HG03439 (cell line): ENCODE measurements at regions not wholly inside any gene's neighbourhood (a gene's known extent, or its start where the extent isn't known, plus 50 kb on each side); places are given as distances from the start of the nearest gene placed in this dataset.

ENCODE experiments used
- ATAC-seq: cut with Tn5 transposase; IDR thresholded peaks from one replicate; pipeline ENCODE4 v1.9.1; 2021; ENCODE audit warnings: mild to moderate bottlenecking, moderate library complexity; ENCODE audit not compliant: unreplicated experiment

- ATAC-seq = peak; percentile 71
Measured at GRCh38 chr6:9540534-9541126, 874.2 kb downstream of the TFAP2A start.

GRCh38 chr6:9540126-9540525 lies 874.7 kb downstream of the TFAP2A start:
- ATAC-seq = peak; percentile 12

DNA sequence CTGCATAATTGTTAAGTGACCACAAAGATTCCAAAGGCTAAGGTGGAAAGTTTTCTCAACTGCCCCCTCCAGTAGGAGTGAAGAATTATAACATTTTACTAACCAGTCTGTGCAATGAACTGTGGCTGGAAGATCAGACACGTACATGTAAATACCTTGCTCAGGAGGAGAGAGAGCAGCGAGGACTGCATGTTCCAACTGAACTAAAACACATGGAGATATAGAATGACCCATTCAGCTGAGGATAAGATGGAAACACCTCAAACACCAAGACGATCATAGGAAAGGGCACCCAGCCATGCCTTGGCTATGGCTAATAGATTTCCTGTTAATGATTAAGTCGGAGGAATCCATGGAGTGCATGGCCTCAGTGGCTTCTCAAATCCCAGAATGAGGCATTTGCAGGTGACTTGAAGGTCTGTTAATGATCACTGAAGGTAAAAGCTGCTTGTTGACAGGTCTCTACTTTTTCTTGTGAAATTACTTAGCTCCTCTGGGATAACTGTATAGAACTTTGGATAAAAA lies 875.6 kb downstream of the TFAP2A start:
- no peak for ATAC-seq

DNA sequence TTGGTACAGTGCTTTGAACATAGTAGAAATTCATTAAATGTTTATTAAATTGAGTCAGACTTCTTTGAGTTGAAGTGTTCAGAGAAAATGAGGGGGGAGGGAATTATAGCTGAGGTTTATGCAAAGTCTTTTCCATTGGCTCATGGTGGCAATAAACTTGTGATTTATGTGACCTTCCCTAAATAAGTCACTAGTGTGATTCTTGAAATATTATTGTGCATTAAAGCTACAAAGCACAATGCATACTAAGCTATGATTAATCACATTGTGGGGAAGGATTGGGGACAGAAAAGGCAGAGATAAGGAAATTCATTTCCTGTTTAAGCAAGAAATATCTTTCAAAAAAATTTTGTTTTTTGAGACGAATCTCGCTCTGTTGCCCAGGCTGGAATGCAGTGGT lies 877.5 kb downstream of the TFAP2A start:
- no peak for ATAC-seq

DNA sequence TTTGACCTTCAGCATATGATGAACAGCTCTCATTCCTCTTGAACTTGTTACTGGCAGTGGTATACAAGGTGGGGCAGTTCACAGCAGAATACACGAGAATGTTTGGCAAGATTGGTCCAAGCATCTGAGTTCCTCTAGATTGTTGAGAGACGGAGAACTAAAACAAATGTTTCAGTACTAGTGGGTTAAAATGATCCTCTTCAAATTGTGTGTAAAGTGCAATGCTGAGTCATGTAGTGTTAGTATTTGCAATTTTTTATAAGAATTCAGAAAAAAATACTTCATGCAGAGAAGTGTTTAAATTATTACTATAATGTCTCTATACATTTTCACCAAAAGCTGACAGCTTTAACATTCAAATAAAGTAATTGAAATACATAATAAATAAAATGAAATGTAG lies 879.8 kb downstream of the TFAP2A start:
- ATAC-seq = no peak

- no peak for ATAC-seq
Measured at GRCh38 chr6:9532621-9533557, 882.0 kb downstream of the TFAP2A start.

GRCh38 chr6:9527679-9528286 lies 887.1 kb downstream of the TFAP2A start:
- ATAC-seq = no peak

GRCh38 chr6:9523462-9523861 lies 891.4 kb downstream of the TFAP2A start:
- ATAC-seq = no peak

DNA sequence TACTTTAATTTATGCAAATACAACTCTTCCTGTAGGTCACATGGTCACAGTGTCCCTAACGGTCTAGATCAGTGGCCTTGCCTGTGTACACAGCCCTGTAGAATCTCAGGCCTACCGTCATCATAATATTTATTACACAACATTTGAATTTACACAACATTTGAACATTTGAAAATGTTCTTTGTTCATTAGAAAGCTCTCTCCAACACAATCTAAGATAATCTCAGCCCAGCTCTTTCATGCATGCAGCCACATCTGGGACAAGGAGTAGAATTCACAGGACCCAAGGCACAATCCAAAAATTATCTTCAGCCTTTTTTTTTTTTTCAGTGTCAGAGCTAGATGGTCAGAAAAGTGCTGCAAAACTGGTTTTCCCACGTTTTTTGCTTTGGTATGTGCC lies 892.8 kb downstream of the TFAP2A start:
- no peak for ATAC-seq

DNA sequence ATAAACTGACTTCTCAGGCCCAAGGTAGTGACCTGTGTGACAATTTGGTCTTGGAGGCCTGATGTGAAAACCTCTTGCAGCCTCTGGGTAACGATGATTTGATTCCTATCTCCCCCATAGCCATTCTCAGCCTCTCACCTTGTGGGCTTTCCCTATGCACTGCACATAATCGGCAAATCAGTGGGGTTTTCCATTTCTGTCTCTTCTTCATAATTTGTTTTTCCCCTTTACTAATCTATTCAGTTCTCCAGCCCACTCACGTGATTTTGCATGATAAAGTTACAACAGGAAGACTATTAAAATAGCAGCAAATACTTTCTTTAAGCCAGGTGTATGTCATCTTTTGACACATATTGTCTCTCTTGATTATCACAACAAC lies 893.7 kb downstream of the TFAP2A start:
- ATAC-seq = peak; percentile 52

GRCh38 chr6:9520417-9521151 lies 894.3 kb downstream of the TFAP2A start:
- peak; percentile 60 for ATAC-seq

DNA sequence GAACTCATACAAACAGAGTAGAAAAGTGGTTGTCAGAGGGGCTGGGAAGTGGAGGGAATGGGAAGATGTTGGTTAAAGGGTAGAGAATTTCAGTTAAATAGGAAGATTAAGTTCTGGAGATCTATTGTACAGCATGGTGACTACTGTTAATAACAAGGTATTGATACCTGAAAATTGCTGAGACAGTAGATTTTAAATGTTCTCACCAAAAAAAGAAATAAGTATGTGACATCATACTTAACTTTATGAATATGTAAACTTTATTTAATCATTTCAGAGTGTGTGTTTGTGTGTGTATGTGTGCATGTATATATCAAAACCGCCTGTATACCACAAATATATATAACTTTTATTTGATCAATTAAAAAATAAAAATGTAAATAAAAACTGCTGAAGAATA lies 896.4 kb downstream of the TFAP2A start:
- ATAC-seq = no peak

GRCh38 chr6:9517806-9518205 lies 897.1 kb downstream of the TFAP2A start:
- ATAC-seq = no peak

GRCh38 chr6:9515633-9516606 lies 899.0 kb downstream of the TFAP2A start:
- ATAC-seq = no peak

DNA sequence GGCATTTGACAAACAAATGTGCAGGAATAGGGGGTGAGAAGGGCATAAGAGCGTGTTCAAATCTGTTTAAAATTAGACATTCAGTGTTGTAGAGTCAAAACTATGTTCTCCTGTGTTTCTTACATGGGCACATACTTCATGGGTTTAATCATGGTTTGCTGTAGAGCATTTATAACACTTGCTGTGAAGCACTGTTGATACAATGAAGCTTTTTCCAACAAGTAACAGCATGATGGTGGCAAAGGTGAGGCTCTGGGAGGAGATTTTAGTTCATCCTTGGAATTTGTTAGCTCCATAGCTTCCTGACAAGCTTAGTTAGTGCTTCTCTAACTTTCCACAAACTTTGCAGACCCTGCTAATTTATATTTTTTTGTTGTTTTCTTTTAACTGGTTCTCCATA lies 900.7 kb downstream of the TFAP2A start:
- ATAC-seq = no peak

DNA sequence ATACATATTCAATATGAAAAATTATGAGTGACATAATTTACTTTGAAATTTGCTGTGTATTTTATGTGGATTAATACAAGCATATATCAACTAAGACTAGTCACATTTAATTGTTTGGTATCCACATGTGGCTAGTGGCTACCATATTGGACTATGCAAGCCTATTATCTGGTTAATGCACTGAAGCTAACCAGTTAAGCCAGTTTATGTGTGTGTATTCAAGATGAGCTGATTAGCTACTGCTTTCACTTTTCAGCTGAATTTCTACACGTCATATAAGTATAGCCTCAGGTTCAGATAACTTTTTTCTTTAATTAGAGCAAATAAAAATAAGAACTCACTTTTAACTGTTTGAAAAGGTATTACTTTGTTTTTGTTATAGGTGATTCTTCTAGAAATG lies 903.7 kb downstream of the TFAP2A start:
- ATAC-seq = no peak

GRCh38 chr6:9507136-9507895 lies 907.6 kb downstream of the TFAP2A start:
- no peak for ATAC-seq

GRCh38 chr6:9504191-9504590 lies 910.7 kb downstream of the TFAP2A start:
- no peak for ATAC-seq

- no peak for ATAC-seq
Measured at GRCh38 chr6:9503111-9503761, 911.6 kb downstream of the TFAP2A start.
